Activated T-cell treated with anti-CD3 and anti-CD28 coated beads for 24 hours (primary cell): ENCODE measurements at regions not wholly inside any gene's neighbourhood (a gene's known extent, or its start where the extent isn't known, plus 50 kb on each side); places are given as distances from the start of the nearest gene placed in this dataset.
"Not testable (repeated sequence)": the region's sequence is repeated elsewhere in the genome, so short reads cannot be mapped to it uniquely, and the experiment has no call there.

Source experiments
- DNase-seq: peaks from one replicate; pipeline ENCODE4 v3.0.0-alpha.2; 2020; ENCODE audit warnings: low read depth

- DNase-seq = no peak
These were observed 182.2 kb upstream of the GNAI1 start for GRCh38 chr7:79952399-79952798.

DNA sequence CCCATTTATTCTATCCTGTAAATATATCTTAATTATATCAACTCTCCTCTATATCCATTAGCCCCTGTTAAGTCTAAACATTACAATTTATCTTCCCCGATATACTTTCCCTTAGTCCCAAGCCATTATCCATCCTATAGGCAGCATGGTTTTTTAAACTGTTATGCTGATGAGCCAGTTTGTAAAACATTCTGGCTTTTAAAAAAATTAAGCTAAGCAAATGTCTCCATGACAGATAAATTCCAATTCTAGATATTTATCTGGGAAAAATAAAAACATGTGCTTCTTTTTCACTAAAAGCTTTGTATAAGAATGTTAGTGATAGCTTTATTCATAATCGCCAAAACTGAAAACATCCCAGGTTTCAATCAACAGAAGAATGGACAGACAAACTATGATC, 183.2 kb upstream of the GNAI1 start:
- DNase-seq = no peak

DNA sequence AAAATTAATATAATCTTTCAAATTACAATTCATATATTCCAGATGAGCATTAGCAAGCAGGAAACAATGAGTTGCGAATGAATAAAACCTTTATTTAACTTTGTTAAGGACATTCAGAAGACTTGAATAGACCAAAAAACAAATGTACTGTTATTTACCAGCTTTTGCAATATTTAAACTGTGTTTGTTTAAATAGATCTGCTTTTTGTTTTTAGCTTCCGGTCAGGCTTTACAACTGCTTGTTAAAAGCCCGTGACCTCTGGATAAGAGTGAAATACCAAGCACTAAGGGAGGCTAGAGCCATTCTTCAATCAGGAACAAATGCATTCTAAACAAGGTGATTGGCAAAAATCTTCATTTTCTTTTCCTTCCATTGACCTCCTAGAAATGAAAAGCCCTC, 184.9 kb upstream of the GNAI1 start:
- no peak for DNase-seq

DNA sequence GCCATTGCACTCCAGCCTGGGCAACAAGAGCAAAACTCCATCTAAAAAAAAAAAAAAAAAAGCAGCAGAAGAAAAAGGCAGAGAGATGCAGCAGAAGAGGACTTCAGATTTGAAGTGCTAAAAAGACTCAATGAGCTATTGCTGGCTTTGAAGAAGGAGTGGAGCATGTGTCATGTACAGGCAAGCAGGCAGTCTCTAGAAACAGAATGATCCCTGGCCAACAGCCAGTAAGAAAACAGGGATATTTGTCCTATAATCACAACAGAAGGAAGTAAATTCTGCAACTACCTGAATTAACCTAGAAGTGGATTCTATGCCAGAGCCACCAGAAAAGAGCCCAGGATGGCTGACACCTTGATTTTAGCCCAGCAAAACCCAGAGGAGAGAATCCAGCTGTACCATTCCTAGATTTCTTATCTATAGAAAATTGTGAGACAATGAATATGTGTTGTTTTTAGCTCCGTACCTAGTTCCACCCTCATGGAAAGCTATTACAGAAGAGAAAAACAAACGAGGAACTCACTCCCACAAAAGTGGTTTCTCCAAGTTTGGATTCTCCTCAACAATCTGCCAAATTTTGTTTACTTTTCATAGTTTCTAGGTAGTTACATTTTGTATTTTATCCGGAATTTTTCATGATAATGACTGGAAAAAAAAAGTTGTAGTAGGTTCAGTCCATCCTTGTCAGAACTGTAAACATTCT, 198.2 kb upstream of the GNAI1 start:
- DNase-seq = no peak

- no peak for DNase-seq
These were observed 199.9 kb upstream of the GNAI1 start for GRCh38 chr7:79934727-79935126.

DNA sequence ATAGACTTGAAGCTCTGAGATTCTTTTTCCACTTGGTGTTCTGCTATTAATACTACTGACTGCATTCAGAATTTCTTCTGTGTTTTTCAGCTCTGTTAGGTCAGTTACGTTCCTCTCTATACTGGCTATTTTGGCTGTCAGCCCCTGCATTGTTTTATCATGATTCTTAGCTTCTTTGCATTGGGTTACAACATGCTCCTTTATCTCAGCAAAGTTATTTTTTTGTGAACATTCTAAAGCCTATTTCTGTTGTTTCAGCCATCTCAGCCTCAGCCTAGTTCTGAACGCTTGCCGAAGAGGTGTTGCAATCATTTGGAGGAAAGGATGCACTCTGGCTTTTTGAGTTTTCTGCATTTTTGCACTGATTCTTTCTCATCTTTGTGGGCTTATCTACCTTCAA, 201.5 kb upstream of the GNAI1 start:
- DNase-seq = no peak

GRCh38 chr7:79930604-79931003, 204.0 kb upstream of the GNAI1 start:
- no peak for DNase-seq

- no peak for DNase-seq
These were observed 207.5 kb upstream of the GNAI1 start for GRCh38 chr7:79927116-79927515.

DNA sequence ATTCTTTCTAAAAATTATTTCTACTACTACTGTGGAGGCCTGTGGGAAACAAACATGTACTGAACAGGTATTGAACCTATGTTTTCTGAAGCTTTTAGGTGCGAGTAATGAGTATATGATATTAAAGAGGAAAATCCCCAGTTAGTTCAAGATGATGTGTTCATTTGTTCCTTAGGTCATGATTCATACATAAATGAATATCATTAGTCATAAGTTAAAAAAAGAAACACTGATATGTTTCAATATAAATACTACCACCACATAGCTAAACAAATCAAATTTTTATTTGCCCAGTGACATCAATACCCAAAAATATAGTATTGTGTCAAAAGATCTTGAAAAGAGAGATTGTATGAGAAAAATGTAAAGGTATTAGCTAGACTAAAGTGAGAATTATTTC, 210.7 kb upstream of the GNAI1 start:
- DNase-seq = no peak

- no peak for DNase-seq
These were observed 211.7 kb upstream of the GNAI1 start for GRCh38 chr7:79922894-79923293.

GRCh38 chr7:79921976-79922375, 212.7 kb upstream of the GNAI1 start:
- DNase-seq = no peak

- not testable (repeated sequence) for DNase-seq
These were observed 216.0 kb upstream of the GNAI1 start for GRCh38 chr7:79918632-79919031.

GRCh38 chr7:79915346-79915745, 219.3 kb upstream of the GNAI1 start:
- DNase-seq = not testable (repeated sequence)

DNA sequence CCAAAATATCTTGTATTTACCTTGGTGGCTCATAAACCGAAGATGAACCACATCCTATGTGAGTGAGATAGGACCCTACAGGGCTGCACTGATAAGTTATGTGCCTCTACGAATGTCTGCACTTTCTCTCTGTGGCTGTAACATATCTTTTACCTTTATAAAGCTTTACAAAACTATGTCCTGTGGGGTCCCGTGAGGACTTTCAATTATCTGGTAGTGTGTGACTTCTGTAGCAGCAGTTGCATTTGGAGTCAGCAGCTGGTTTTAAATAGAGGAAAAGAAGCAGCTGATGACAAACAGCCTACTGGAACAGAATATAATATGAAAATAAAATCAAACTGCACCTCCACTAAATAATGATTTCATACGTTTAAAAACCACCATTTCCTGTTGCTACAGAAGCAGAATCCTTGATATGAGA, 222.4 kb upstream of the GNAI1 start:
- no peak for DNase-seq

- DNase-seq = no peak
These were observed 223.2 kb upstream of the GNAI1 start for GRCh38 chr7:79911420-79911819.

DNA sequence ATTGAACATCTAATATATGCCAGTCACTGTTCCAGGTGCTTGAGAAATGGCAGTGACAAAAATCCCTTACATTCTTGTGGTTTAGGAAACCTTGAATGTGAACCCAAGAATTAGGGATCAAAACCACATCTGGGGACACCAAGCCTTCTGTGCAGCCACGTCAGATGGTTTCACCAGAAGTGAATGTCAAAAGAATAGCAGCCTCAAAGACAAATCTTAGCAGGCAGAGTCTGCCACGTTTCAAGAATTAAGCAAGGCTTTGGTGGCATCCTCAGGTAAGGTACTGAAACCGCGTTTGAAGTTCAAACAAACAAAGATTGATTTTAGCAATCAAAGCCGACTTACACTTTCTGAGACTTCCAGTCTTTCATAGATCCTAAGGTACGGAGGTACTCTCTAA, 225.5 kb upstream of the GNAI1 start:
- DNase-seq = no peak

GRCh38 chr7:79897166-79897565, 237.5 kb upstream of the GNAI1 start:
- DNase-seq = no peak

GRCh38 chr7:79893991-79894390, 240.6 kb upstream of the GNAI1 start:
- no peak for DNase-seq

- DNase-seq = no peak
These were observed 251.7 kb upstream of the GNAI1 start for GRCh38 chr7:79882922-79883321.

DNA sequence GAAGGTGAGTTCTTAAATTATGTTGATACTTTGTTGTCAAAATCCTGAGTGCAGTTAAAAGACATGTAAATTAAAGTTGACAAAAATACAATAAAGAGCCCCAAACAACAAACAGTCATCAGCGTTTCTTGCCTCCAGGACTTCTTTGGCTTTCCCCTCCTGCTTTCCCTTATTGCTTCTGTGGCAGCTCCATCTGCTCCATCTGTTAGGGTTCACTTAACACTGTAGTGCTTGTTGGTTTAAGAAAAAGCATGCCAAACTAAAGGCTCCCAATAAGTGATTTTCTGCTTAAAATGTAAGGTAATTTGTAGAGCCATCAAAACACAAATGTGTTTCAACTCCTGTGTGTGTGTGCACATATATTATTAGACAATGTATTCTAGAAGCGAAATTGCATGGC, 254.3 kb upstream of the GNAI1 start:
- DNase-seq = no peak

- DNase-seq = no peak
These were observed 256.7 kb upstream of the GNAI1 start for GRCh38 chr7:79877874-79878465.

- no peak for DNase-seq
These were observed 257.8 kb upstream of the GNAI1 start for GRCh38 chr7:79876848-79877252.

DNA sequence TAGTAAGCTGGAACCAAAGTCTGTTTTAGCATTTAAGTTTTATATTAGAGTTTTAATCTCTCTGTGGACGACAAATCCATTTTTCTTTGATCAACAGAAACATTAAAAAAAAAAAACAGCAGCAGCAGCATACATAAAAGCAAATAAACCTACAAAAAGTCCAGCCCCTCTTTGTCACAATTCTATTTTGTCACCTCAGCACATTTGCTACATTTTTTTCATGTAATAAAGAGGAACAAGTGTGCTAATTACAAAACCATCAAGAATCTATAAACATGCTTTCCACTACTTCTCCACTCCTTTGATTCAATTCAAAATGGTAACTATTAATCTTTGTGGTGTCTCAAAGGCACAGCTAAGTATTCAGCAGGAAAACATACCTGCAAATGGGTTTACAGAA, 259.8 kb upstream of the GNAI1 start:
- no peak for DNase-seq

- no peak for DNase-seq
These were observed 262.5 kb upstream of the GNAI1 start for GRCh38 chr7:79872176-79872575.
